Calu3 (cell line): ENCODE measurements at regions not wholly inside any gene's neighbourhood (a gene's known extent, or its start where the extent isn't known, plus 50 kb on each side); places are given as distances from the start of the nearest gene placed in this dataset.

Experiments
- BruUV-seq: library from RNA; stranded (reverse); fragments of 400-500 nt; replicated peaks from 2 replicates; lab custom pipeline; 2021; lab: Mats Ljungman, UMichigan
- CTCF ChIA-PET: fragments of 300-600 bp; sonication (Branson Sonifier 250); formaldehyde crosslinking; loops from one replicate; lab custom pipeline; 2022; ENCODE audit warnings: antibody characterized with exemption; lab: Charles Lee
- DNase-seq: peaks from one replicate; pipeline ENCODE4 v3.0.0; 2022
- H3K27ac Mint-ChIP-seq: one replicate; pipeline ENCODE4 v1.8.0; 2022; ENCODE audit warnings: mixed read lengths; ENCODE audit not compliant: unreplicated experiment
- H3K27me3 Mint-ChIP-seq: one replicate; pipeline ENCODE4 v1.8.0; 2022; ENCODE audit warnings: mixed read lengths; ENCODE audit not compliant: unreplicated experiment
- H3K36me3 Mint-ChIP-seq: one replicate; pipeline ENCODE4 v1.8.0; 2022; ENCODE audit warnings: mild to moderate bottlenecking, moderate library complexity, mixed read lengths; ENCODE audit not compliant: insufficient read depth, unreplicated experiment
- H3K4me1 Mint-ChIP-seq: one replicate; pipeline ENCODE4 v1.8.0; 2022; ENCODE audit warnings: mild to moderate bottlenecking, low read depth, mixed read lengths; ENCODE audit not compliant: unreplicated experiment
- H3K4me3 Mint-ChIP-seq: one replicate; pipeline ENCODE4 v1.8.0; 2022; ENCODE audit warnings: mild to moderate bottlenecking, low read depth, moderate library complexity, mixed read lengths; ENCODE audit not compliant: unreplicated experiment
- H3K9me3 Mint-ChIP-seq: one replicate; pipeline ENCODE4 v1.8.0; 2022; ENCODE audit warnings: low read depth, mixed read lengths; ENCODE audit not compliant: unreplicated experiment
- CTCF ChIP-seq: fragments of 200-600 bp; IDR thresholded peaks from one replicate; pipeline ENCODE4 v1.8.0; 2022; ENCODE audit warnings: antibody characterized with exemption; ENCODE audit not compliant: unreplicated experiment
- intact Hi-C: fragments of 100-400 bp; cut with micrococcal nuclease; formaldehyde crosslinking; loops from one replicate; pipeline ENCODE4 v1.10.0; 2022; ENCODE audit not compliant: unreplicated experiment

GRCh38 chr18:38826247-38826646 is 1260.6 kb upstream of the CELF4 start:
- Mint-ChIP-seq H3K4me3 (no peak overlapping the region), H3K27ac (no peak overlapping the region), H3K27me3 (no peaks in the 10 kb centered on the region), H3K4me1 (no peaks in the 10 kb centered on the region), H3K9me3 (peaks cover 3% of the 10 kb centered on the region), H3K36me3 (no peaks in the 10 kb centered on the region)
- intact Hi-C loops, result no loop called here
- BruUV-seq, result no TSS peak
- no peak for TF ChIP-seq CTCF
- no peak for DNase-seq
- CTCF ChIA-PET, result no interaction called here

GRCh38 chr18:38811209-38811608 is 1245.6 kb upstream of the CELF4 start:
- no TSS peak for BruUV-seq
- DNase-seq, result no peak
- Mint-ChIP-seq H3K9me3 (peaks cover 2% of the 10 kb centered on the region), H3K4me3 (no peak overlapping the region), H3K27me3 (no peaks in the 10 kb centered on the region), H3K36me3 (no peaks in the 10 kb centered on the region), H3K27ac (no peak overlapping the region), H3K4me1 (no peaks in the 10 kb centered on the region)
- intact Hi-C loops, result no loop called here
- no peak for TF ChIP-seq CTCF
- CTCF ChIA-PET, result no interaction called here

- Mint-ChIP-seq H3K4me3 (no peak overlapping the region), H3K27ac (no peak overlapping the region), H3K9me3 (peaks cover 2% of the 10 kb centered on the region), H3K4me1 (no peaks in the 10 kb centered on the region), H3K36me3 (no peaks in the 10 kb centered on the region), H3K27me3 (no peaks in the 10 kb centered on the region)
- no peak for DNase-seq
- CTCF ChIA-PET, result no interaction called here
- no peak for TF ChIP-seq CTCF
- intact Hi-C loops, result no loop called here
- BruUV-seq, result no TSS peak
Observed at GRCh38 chr18:38810789-38811188, 1245.2 kb upstream of the CELF4 start.

- no peak for TF ChIP-seq CTCF
- intact Hi-C loops, result no loop called here
- CTCF ChIA-PET, result interaction anchor here (0.5 kb wide), 1 partner anchor 1558 kb away, joined by 4 read pairs; no protein-coding TSS in a partner anchor
- no TSS peak for BruUV-seq
- Mint-ChIP-seq H3K36me3 (no peaks in the 10 kb centered on the region), H3K4me1 (no peaks in the 10 kb centered on the region), H3K27me3 (no peaks in the 10 kb centered on the region), H3K4me3 (no peak overlapping the region), H3K9me3 (no peaks in the 10 kb centered on the region), H3K27ac (no peak overlapping the region)
- DNase-seq, result no peak
Observed at GRCh38 chr18:38807915-38808314, 1242.3 kb upstream of the CELF4 start.
